Mucosa of descending colon (tissue), 3 donors: ENCODE measurements at regions not wholly inside any gene's neighbourhood (a gene's known extent, or its start where the extent isn't known, plus 50 kb on each side); places are given as distances from the start of the nearest gene placed in this dataset.
"Not testable (repeated sequence)": the region's sequence is repeated elsewhere in the genome, so short reads cannot be mapped to it uniquely, and the experiment has no call there.

Experiments
- ATAC-seq: fragments of 200-7000 bp; cut with Tn5 transposase; one replicate; pipeline ENCODE4 v1.9.1; 2020; ENCODE audit warnings: mild to moderate bottlenecking, moderate library complexity
- DNase-seq, 3 donors: peaks; one replicate each; pipeline ENCODE4 v3.0.0-alpha.2; 2020
- H3K36me3 ChIP-seq: fragments of 200-600 bp; one replicate; pipeline ENCODE4 v1.8.0; 2021; ENCODE audit warnings: low read depth, mild to moderate bottlenecking
- H3K4me1 ChIP-seq: fragments of 200-600 bp; one replicate; pipeline ENCODE4 v1.8.0; 2021; ENCODE audit warnings: low read depth, mild to moderate bottlenecking
- H3K4me3 ChIP-seq: fragments of 200-600 bp; one replicate; pipeline ENCODE4 v1.8.0; 2021; ENCODE audit warnings: mild to moderate bottlenecking
- H3K9me3 ChIP-seq: fragments of 200-600 bp; one replicate; pipeline ENCODE4 v1.8.0; 2021; ENCODE audit warnings: mild to moderate bottlenecking
- CTCF ChIP-seq: fragments of 200-600 bp; IDR thresholded peaks from one replicate; pipeline ENCODE4 v1.8.0; 2022; ENCODE audit warnings: antibody characterized with exemption, mild to moderate bottlenecking
- intact Hi-C, 2 donors: fragments of 100-400 bp; cut with DNase I in 1 of 2; cut with micrococcal nuclease in 1 of 2; formaldehyde crosslinking; loops; one replicate each; pipeline versions ENCODE4 v1.11.0 to v1.11.1; 2022; cut with DNase I, micrococcal nuclease
- donor health status: DM: no; HTN: no; CAD: no; lungs with moderate emphysema.
- donor health status: DM: no; HTN: no; CAD: no.
- donor health status: DM: no; HTN: yes; CAD: no.

DNA sequence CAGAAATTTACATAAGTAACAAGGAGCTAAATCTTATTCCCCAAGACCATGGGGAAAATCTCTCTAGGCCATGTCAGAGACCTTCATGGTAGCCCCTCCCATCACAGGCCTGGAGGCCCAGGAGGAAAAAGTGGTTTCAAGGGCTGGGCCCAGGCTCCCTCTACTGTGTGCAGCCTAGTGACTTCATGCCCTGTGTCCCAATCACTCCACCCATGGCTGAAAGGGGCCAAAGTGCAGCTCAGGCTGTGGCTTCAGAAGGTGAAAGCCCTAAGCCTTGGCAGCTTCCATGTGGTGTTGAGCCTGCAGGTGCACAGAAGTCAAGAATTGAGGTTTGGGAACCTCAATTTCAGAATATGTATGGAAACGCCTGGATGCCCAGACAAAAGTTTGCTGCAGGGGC lies 1612.7 kb upstream of the SLC39A10 start:
- ATAC-seq (no peak), DNase-seq (no peak)
- TF ChIP-seq CTCF, result no peak
- Histone ChIP-seq H3K9me3 (peaks cover 9% of the 10 kb centered on the region), H3K4me3 (no peak overlapping the region), H3K36me3 (no peaks in the 10 kb centered on the region), H3K4me1 (no peaks in the 10 kb centered on the region)
- intact Hi-C loops, result no loop called here

DNA sequence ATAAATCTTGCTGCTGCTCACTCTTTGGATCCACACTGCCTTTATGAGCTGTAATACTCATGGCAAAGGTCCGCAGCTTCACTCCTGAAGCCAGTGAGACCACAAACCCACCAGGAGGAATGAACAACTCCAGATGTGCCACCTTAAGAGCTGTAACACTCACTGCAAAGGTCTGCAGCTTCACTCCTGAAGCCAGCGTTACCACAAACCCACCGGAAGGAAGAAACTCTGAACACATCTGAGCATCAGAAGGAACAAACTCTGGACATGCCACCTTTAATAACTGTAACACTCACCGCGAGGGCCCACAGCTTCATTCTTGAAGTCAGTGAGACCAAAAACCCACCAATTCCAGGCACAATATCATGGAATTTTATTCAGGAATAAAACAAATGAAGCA lies 1635.9 kb upstream of the SLC39A10 start:
- peaks cover 26% of the 10 kb centered on the region for H3K9me3 ChIP-seq
- DNase-seq, ATAC-seq, H3K36me3 ChIP-seq, intact Hi-C loops, H3K4me3 ChIP-seq, H3K4me1 ChIP-seq: not testable (repeated sequence)

DNA sequence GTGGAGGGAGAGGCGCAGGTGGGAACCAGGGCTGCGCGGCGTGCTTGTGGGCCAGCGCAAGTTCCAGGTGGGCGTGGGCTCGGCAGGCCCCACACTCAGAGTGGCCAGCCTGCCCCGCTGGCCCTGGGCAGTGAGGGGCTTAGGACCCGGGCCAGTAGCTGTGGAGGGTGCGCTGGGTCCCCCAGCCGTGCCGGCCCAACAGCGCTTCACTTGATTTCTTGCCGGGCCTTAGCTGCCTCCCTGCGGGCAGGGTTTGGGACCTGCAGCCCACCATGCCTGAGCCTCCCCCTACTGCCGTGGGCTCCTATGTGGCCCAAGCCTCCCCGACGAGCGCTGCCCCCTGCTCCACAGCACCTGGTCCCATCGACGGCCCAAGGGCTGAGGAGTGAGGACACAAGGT lies 1636.9 kb upstream of the SLC39A10 start:
- DNase-seq, result peak in 1 of 3 donors; percentile 28
- H3K36me3 ChIP-seq, result no peaks in the 10 kb centered on the region
- H3K4me3 ChIP-seq, result no peak overlapping the region
- H3K9me3 ChIP-seq, result peaks cover 26% of the 10 kb centered on the region
- intact Hi-C loops, result no loop called here
- TF ChIP-seq CTCF, result no peak
- H3K4me1 ChIP-seq, result no peaks in the 10 kb centered on the region
- no peak for ATAC-seq

GRCh38 chr2:194015751-194016150 lies 1641.3 kb upstream of the SLC39A10 start:
- no peak for ATAC-seq
- intact Hi-C loops, result no loop called here

GRCh38 chr2:194014639-194015038 lies 1642.4 kb upstream of the SLC39A10 start:
- TF ChIP-seq CTCF, result no peak
- no peak overlapping the region for H3K4me3 ChIP-seq
- DNase-seq, result no peak
- no peaks in the 10 kb centered on the region for H3K36me3 ChIP-seq
- H3K9me3 ChIP-seq, result peaks cover 4% of the 10 kb centered on the region
- ATAC-seq, result no peak
- H3K4me1 ChIP-seq, result no peaks in the 10 kb centered on the region
- intact Hi-C loops, result no loop called here

More at GRCh38 chr2:194015751-194016150, 1641.3 kb upstream of the SLC39A10 start:
- Histone ChIP-seq H3K9me3 (peaks cover 7% of the 10 kb centered on the region), H3K4me1 (no peaks in the 10 kb centered on the region), H3K4me3 (no peak overlapping the region), H3K36me3 (no peaks in the 10 kb centered on the region)
- TF ChIP-seq CTCF, result no peak
- DNase-seq, result no peak

- Histone ChIP-seq H3K4me3 (no peak overlapping the region), H3K36me3 (no peaks in the 10 kb centered on the region), H3K9me3 (peaks cover 5% of the 10 kb centered on the region), H3K4me1 (no peaks in the 10 kb centered on the region)
- intact Hi-C loops, result no loop called here
- DNase-seq, result no peak
- ATAC-seq, result no peak
- no peak for TF ChIP-seq CTCF
These were observed 1652.3 kb upstream of the SLC39A10 start for GRCh38 chr2:194004590-194005206.
